Gastroesophageal sphincter (tissue), 4 donors: ENCODE measurements at regions not wholly inside any gene's neighbourhood (a gene's known extent, or its start where the extent isn't known, plus 50 kb on each side); places are given as distances from the start of the nearest gene placed in this dataset.

Source experiments
- ATAC-seq: fragments of 150-250 bp; one replicate; pipeline ENCODE4 v1.9.1; 2016; ENCODE audit warnings: mild to moderate bottlenecking, moderate library complexity
- H3K27ac ChIP-seq, 4 donors: fragments of 200-600 bp; sonication (generic) in 3 of 4; 1 replicate in 3 of 4; 2 replicates in 1 of 4; pipeline ENCODE4 v1.5.1; 2016 to 2019
- H3K27me3 ChIP-seq: fragments of 200-600 bp; sonication (generic); one replicate; pipeline ENCODE4 v1.5.1; 2019
- H3K36me3 ChIP-seq, 2 donors: fragments of 200-600 bp; sonication (generic); one replicate each; pipeline ENCODE4 v1.5.1; 2019; ENCODE audit warnings: control low read depth in 1 of 2
- H3K4me1 ChIP-seq, 3 donors: fragments of 200-600 bp; sonication (generic); 1 replicate in 2 of 3; 2 replicates in 1 of 3; pipeline ENCODE4 v1.5.1; 2016 to 2019; ENCODE audit warnings: control low read depth in 2 of 3
- H3K4me3 ChIP-seq, 2 donors: fragments of 200-600 bp; sonication (generic); one replicate each; pipeline ENCODE4 v1.5.1; 2019; ENCODE audit warnings: mild to moderate bottlenecking in 1 of 2, moderate library complexity in 1 of 2
- H3K9me3 ChIP-seq, 3 donors: fragments of 200-600 bp; sonication (generic); one replicate each; pipeline ENCODE4 v1.5.1; 2017 to 2019; ENCODE audit warnings: control low read depth in 2 of 3
- CTCF ChIP-seq, 4 experiments: fragments of 200-600 bp in 2 of 4; fragments of 450-650 bp in 2 of 4; sonication (generic) in 1 of 4; IDR thresholded peaks; one replicate each; pipeline ENCODE4 v1.5.1; 2017 to 2019; ENCODE audit warnings: antibody characterized with exemption in 4 of 4, mild to moderate bottlenecking in 2 of 4, moderate library complexity in 2 of 4
- EP300 ChIP-seq: sonication (generic); formaldehyde crosslinking; IDR thresholded peaks from one replicate; pipeline ENCODE4 v1.6.1; 2017; ENCODE audit warnings: antibody characterized with exemption, mild to moderate bottlenecking
- POLR2A ChIP-seq, 2 donors: fragments of 450-650 bp; IDR thresholded peaks; one replicate each; pipeline ENCODE4 v1.6.1; 2017; ENCODE audit warnings: antibody characterized with exemption in 2 of 2, mild to moderate bottlenecking in 2 of 2, moderate library complexity in 1 of 2
- POLR2AphosphoS5 ChIP-seq: sonication (generic); formaldehyde crosslinking; IDR thresholded peaks from one replicate; pipeline ENCODE4 v1.6.1; 2017; ENCODE audit warnings: antibody characterized with exemption
- WGBS, 2 donors: methylation state at CpG; one replicate each; pipeline ENCODE4 v1.1.5; 2018; ENCODE audit warnings: low coverage in 1 of 2; 5-methylcytosine and 5-hydroxymethylcytosine counted together

- WGBS, 2 donors = 78% methylated on average over 1 of the region's 1 CpG; no CpG with 5 or more reads in 1 of the 2 donors
- H3K36me3 ChIP-seq = no peaks in the 10 kb centered on the region
- no peak overlapping the region for H3K27ac ChIP-seq
- H3K9me3 ChIP-seq = no peaks in the 10 kb centered on the region
- H3K4me1 ChIP-seq = no peaks in the 10 kb centered on the region
- no peak for TF ChIP-seq POLR2AphosphoS5
- TF ChIP-seq CTCF (IDR thresholded peaks at IDR 0.05) = no peak
- TF ChIP-seq POLR2A (IDR thresholded peaks at IDR 0.05) = no peak
- no peak for TF ChIP-seq EP300
- ATAC-seq = no peak
- H3K27me3 ChIP-seq = no peaks in the 10 kb centered on the region
- no peak overlapping the region for H3K4me3 ChIP-seq
Measured at GRCh38 chr1:147434921-147435320, 106.4 kb upstream of the BCL9 start.

GRCh38 chr1:147444381-147444780 lies 96.9 kb upstream of the BCL9 start:
- ATAC-seq = no peak
- 100% methylated on average over 1 of the region's 1 CpG for WGBS, 2 donors

GRCh38 chr1:147451628-147452027 lies 89.7 kb upstream of the BCL9 start:
- Histone ChIP-seq H3K4me1 (no peaks in the 10 kb centered on the region), H3K36me3 (no peaks in the 10 kb centered on the region), H3K4me3 (no peak overlapping the region), H3K27me3 (no peaks in the 10 kb centered on the region), H3K9me3 (peaks cover 0 to 10% (median 0%) of the 10 kb centered on the region in 3 donors), H3K27ac (no peak overlapping the region)
- ATAC-seq = no peak
- WGBS, 2 donors = 78% methylated on average over 1 of the region's 1 CpG; no CpG with 5 or more reads in 1 of the 2 donors
- no peak for TF ChIP-seq POLR2A (IDR thresholded peaks at IDR 0.05)
- no peak for TF ChIP-seq EP300
- TF ChIP-seq POLR2AphosphoS5 = no peak
- no peak for TF ChIP-seq CTCF (IDR thresholded peaks at IDR 0.05)

More at GRCh38 chr1:147444381-147444780, 96.9 kb upstream of the BCL9 start:
- no peak for TF ChIP-seq EP300
- TF ChIP-seq CTCF (IDR thresholded peaks at IDR 0.05) = no peak
- no peak for TF ChIP-seq POLR2A (IDR thresholded peaks at IDR 0.05)
- no peak for TF ChIP-seq POLR2AphosphoS5
- Histone ChIP-seq H3K9me3 (peaks cover 0 to 50% (median 0%) of the 10 kb centered on the region in 3 donors), H3K4me1 (no peaks in the 10 kb centered on the region), H3K27ac (no peak overlapping the region), H3K27me3 (no peaks in the 10 kb centered on the region), H3K4me3 (no peak overlapping the region), H3K36me3 (no peaks in the 10 kb centered on the region)

GRCh38 chr1:147452809-147453208 lies 88.5 kb upstream of the BCL9 start:
- ATAC-seq = no peak
- WGBS, 2 donors = 45 to 48% methylated on average over 3 of the region's 3 CpGs

More at GRCh38 chr1:147452809-147453208, 88.5 kb upstream of the BCL9 start:
- no peak for TF ChIP-seq EP300
- TF ChIP-seq POLR2AphosphoS5 = no peak
- TF ChIP-seq CTCF (IDR thresholded peaks at IDR 0.05) = no peak
- no peak for TF ChIP-seq POLR2A (IDR thresholded peaks at IDR 0.05)
- Histone ChIP-seq H3K27ac (no peak overlapping the region), H3K36me3 (no peaks in the 10 kb centered on the region), H3K9me3 (no peaks in the 10 kb centered on the region), H3K4me1 (no peaks in the 10 kb centered on the region), H3K27me3 (no peaks in the 10 kb centered on the region), H3K4me3 (no peak overlapping the region)
